GM18499 (cell line): ENCODE measurements at regions not wholly inside any gene's neighbourhood (a gene's known extent, or its start where the extent isn't known, plus 50 kb on each side); places are given as distances from the start of the nearest gene placed in this dataset.
A peak's percentile ranks its signal among the peaks of the same experiment; 100 is the strongest.
"Not testable (repeated sequence)": the region's sequence is repeated elsewhere in the genome, so short reads cannot be mapped to it uniquely, and the experiment has no call there.

Source experiments
- ATAC-seq: cut with Tn5 transposase; IDR thresholded peaks from one replicate; pipeline ENCODE4 v1.9.1; 2021; ENCODE audit warnings: moderate number of reproducible peaks; ENCODE audit not compliant: insufficient read depth, unreplicated experiment

DNA sequence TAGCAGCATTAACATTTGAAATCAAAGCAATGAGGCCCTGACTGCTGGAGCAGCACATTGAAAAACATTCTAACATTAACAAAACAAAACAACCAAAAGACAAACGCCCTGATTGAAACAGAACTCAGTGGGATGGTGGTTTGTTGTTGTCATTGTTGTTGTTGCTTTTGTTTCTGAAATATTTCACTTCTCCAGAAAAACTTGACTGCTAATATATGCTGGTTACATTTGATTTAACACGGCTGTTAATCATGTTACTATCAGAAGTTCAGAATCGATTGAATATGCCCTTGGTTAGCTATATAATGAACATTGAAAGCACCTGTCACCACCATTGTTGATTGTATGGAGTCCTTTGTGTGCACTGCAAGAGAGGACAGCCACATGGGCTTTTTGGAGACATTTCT is 790.4 kb upstream of the GALNTL6 start:
- no peak for ATAC-seq

DNA sequence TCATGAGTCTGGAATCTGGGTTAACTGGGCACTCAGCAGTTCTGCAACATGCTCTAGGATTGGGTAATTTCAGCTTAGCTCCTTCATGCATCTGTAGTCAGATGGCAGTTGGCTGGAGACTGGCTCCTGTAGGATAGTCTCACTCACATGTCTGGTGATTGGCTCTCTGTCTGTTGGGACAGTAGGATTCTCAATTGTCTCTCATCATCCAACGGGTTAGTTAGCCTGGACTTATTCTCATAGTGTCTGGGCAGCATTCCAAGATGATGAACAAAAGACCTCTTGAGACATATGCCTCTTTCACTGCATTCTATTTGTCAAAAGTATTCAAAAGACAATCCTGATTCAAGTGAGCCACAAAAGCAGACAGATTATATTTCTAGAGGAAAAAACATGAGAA is 795.6 kb upstream of the GALNTL6 start:
- no peak for ATAC-seq

DNA sequence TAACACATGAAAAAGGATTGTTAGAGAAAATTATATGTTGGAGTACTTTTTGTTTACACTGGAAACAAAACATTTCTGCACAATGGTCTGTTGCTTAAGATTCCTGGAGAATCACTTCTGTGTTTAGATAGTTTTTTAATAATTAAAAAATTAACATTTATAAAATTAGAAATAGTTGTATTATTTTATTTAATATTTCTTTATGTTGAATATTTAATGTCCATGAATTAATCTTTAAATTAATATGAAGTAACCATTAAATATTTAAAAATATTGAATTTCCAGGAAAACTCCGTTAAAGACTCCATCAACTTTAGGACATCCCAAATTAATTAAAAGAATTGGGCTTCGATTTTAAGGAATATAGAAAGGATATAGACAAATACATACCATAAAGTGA is 797.1 kb upstream of the GALNTL6 start:
- ATAC-seq, result no peak

DNA sequence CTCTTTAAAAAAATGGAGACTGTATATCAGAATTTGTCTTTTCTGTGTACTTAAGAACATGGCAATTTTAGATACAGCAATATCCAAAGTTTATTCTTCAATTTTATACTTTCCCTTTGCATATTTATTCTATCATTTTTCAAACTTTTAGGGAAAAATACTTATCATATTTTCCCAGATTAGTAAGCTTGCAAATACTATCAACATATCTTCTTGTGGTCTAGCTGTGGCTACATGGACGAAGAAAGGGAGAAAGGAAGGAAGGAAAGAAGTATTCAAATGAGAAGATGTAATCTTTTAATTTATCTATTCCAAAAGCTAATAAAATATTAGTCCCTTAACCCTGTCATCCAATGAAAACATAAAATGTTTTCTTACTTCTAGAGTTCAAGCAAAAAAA is 797.8 kb upstream of the GALNTL6 start:
- ATAC-seq, result no peak

DNA sequence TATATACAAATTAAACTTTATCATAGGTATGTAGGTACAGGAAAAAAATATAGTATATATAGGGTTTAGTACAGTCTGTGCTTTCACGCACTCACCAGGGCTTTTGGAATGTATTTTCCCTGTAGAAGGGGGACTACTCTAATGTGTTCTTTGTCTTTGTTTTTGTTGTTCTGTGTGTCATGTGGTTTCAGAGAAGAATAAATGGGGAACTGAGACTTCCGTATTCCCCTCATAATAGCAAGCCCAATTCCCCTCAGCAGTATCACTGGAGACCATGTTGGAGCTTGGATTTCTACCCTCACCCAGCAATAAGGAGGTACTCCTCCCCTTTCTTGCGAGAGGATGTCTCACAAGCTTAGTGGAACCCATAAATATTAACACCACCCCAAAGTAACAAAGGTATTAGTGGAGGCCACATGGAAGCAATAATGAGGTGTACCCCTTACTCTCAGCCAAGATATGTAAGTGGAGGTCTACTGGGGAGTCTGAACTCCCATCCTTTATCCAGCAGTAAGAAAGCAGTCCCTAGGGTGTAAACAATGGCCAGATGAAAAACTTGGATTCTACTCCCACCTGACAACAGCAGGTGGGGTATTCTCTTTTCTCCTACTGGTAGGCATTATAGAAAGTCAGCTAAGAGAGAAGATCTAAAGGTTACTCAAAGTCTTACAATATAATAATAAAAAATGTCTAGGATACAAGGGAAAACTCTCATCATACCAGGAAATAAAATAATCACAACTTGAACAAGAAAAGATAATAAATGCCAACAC is 805.4 kb upstream of the GALNTL6 start:
- no peak for ATAC-seq

DNA sequence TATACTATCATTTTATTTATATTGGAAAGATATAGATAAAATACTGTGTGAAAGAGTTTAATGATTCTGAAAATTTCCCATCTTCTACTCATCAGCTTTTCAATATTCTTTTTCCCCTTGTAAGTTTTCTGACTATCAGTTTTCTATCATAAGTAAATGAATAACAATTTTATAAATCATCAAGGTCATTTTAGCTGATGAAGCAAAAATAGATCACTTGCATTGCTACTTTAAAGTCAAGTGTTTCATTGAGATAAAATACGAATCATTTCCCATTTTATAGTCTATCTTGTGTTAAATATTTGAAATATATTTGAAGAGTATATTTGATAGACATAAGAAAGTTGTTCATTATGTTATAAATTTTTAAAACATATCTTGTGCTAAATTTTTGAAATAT is 811.0 kb upstream of the GALNTL6 start:
- no peak for ATAC-seq

DNA sequence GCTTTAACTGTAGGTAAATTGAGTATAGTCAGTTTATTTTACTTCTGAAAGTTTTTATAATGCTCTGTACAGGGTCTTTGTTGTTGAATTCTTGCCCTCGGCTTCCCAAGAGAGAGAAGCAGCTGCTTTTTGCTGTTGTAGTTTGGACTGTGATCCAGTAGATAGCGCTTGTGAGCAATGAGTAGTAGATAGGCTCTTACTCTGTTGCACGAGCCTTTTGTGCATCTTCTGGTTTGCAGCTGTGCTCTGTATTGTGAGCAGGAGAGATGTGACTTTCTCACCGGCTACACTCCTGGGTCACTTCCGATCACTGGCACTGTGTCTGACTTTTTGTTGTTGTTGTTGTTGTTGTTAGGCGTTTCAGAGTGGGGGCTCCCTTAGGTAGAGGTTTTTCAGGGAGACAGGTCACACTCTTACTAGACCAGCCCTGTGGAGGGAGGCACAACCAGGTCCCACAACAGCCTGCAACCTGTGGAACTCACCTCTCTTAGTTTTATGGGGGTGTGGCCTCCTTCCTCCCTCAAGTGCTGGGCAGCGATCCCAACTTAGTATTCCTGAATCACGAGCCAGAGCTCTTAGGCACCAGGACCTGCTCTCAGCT is 822.1 kb upstream of the GALNTL6 start:
- ATAC-seq, result peak; percentile 87

DNA sequence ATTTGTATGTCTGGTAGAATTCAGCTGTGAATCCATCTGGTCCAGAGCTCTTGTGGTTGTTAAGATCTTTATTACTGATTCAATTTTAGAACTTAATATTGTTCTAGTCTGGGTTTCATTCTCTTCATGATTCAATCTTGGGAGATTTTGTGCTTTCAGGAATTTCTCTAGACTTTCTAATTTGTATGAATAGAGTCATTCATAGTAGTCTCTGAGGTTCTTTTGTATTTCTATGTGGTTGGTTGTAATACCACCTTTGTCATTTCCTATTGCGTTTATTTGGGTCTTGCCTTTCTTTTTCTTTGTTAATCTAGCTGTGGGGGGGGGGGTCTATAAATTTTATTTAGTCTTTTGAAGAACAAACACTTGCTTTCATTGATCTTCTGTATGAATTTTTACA is 824.8 kb upstream of the GALNTL6 start:
- no peak for ATAC-seq

DNA sequence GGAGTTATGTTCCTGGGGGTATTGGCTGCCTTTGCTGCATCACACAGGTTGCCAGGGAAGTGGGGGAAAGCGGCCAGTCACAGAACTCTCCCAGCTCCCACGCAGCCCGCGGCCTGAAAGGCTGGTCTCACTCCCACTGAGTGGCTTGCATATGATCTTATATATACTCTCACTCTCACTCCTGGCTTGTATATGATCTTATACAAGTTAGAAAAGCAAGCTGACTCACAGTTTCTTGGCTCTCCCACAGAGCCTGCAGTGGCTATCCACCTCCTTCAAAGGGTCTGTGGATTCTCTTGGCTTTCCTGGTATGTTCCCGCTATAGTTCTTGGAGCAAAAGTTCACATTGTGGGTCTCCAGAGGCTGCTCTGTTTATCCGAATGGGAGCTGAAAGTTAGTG is 833.5 kb upstream of the GALNTL6 start:
- ATAC-seq, result no peak

DNA sequence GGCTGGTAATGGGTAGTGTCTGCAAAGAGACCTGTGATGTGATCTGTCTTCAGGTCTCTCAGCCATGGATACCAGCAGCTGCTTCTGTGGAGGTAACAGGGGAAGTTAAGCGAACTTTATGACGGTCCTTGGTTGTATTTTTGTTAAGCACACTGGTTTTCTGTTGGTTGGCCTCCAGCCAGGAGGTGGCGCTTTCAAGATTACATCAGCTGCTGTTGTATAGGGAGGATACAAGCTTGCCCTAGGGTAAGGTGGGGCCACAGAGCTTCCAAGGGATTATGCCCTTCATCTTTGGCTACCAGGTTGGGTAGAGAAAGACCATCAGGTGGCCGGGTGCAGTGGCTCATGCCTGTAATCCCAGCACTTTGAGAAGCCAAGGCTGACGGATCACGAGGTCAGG is 834.2 kb upstream of the GALNTL6 start:
- ATAC-seq, result no peak

DNA sequence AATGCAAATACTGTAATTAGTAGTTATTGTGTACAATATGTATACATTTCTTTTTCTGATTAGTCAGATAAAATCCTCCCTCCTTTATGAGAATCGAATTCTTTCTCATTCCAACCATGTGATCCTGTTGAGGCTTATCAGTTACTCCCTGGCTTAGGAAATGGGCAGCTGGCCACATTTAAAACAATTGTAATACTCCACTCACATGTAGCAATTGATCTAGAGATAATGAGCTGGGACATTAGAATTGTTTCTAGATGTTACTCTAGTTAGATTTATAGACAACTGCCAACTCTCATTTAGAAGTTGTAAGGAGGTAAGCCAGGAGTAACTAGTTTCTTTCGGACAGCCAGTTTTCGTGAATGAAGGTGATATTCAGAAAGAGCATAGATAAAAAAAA is 859.3 kb upstream of the AADAT start:
- ATAC-seq, result no peak

DNA sequence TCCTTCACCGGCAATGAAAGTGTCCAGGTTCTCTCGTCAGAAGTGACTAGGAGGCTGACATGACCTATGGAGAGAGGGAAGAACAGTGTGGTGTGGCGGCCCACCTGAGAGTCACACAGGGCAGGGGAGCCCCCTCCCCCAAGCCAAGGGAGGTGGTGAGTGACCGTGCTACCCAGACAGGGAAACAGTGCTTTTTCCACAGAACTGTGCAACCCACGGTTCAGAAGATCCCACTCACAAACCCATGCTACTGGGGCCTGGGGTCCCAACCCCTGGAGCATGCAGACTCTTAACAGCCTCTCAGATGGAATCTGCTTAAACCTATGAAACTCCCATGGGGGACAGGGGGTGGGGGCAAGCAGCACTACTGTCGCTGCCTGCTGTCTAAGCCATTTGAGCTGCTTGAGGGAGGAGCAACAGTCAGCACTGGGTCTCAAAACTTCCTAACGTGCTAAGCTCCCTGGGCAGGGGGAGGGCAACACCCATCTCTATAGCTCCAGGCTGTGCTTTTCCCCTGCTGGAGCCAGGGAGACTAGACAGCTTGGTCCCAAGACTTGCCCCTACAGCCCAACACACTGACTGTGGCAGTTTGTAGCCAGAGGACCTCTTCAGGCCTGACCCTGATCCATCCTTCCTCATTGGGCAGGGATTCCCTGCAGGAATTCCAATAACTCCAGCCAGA is 850.4 kb upstream of the AADAT start:
- no peak for ATAC-seq

DNA sequence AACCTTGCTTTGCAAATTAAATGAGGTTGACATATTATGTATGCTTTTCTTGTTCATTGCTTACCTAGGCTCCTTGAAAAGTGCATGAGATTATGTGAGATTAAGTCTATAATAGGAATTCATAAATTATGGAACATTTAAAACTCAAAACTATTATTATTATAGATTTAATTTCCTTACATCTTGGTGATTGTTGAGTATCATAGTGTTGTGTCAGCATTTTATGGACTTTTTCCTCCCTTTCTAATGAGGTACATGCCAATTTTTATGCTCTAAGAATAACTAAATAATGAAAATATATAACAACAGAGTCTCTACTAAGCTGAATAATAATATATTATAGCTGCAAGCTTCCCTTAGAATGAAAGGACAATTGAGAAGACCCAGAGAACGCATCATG is 848.8 kb upstream of the AADAT start:
- ATAC-seq, result no peak

DNA sequence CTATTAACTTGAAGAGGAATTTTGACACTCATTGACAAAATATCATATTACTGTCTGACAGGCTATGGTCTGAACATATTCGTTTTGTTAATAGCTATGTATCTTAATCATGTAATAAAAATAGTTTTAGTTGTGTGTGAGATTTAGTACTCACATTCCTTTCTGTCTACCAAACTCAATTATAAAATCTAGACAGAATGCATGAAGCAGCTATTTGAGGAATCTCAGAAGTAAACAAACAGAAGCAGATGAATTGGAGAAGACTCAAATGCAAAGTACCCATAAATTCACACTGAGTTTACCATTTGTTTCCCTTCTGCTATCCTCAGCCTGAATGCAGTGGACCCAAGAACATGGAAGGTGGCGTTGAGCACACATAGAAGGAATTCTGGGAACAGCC is 841.6 kb upstream of the AADAT start:
- ATAC-seq, result no peak

DNA sequence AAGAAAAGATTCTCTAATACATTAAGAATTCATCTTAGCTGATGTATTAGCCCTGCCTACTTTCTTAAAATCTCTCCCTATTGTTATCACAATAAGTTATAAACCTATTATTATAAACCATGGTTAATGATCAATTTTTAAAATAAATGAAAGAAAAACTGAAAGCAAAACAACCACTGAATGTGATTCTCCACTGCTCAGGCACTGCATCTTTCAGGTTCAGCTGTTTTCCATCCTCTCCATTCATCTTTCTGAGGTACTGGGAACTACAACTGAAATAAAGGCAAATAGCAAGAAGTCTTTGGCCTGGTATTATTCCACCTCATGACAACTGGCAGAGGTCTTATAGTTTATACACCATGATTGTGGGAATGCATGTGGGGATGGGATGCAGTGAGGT is 798.9 kb upstream of the AADAT start:
- ATAC-seq, result no peak

DNA sequence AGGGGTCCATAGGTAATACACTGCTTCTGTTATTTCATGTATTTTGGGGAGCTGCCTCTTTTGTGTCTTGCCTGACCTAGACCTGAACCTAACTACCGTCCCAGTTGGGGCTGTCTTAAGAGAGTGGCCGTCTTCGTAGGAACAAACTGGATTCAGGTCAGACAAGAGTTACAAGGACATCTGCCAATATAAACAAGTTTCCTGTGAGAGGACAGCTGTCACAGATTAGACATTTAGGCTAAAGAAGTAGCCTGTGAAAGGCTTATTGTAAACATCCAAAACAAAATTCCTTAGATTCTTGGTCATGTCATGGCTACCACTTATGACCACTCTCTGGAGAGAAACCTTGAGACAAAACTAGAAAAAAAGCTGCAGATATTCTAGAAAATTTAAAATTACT is 797.6 kb upstream of the AADAT start:
- no peak for ATAC-seq

DNA sequence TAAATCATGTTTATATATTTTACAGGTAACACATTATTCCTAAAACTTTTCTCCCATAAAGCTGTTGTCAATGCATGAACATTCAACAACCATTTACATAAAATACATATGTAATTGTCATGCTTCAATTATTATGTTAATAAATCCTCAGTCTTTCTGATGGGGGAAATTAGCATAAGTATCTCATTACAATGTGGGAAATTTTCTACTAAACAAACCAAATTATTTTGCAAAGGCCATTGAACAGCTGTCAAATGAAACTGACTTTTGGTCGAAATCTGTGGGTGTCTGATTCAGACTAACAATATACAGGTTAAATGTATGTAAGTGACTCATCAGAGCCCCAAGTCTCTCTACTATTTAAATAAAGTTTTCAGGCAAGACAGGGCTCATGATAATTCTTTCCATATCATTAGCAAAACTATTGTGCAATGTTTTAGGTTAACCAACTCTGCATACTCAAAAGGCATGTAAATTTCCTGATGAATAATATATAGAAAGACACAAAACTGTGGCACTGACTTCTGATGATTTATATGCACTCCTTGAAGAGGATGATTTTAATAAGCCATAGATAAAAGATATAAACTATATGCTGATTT is 795.3 kb upstream of the AADAT start:
- ATAC-seq, result no peak

DNA sequence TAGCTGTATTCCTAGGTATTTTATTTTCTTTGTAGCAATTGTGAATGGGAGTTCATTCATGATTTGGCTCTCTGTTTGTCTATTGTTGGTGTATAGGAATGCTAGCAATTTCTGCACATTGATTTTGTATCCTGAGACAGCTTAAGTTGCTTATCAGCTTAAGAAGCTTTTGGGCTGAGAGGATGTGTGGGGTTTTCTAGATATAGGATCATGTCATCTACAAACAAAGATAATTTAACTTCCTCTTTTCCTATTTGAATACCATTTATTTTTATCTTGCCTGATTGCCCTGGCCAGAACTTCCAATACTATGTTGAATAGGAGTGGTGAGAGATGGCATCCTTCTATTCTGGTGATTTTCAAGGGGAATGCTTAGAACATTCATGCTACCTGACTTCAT is 791.9 kb upstream of the AADAT start:
- not testable (repeated sequence) for ATAC-seq

DNA sequence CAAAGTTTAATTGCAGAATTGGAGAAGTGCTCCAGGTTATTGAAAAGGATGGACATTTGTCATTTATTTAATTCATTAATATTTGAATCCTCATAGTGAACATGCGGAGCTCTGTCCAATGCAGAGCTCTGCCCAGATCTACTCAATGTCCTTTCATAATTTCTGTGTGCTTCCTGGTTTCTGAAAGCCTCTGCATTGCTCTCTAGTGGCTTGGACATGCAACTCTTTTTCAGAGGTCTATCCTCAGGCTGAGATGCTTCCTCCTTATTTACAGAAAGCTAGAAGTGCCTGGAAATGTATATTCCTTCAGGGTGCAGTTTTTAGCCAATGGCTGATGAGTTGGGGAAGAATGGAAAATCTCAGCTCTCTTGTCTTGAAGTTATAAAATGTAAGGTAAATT is 786.1 kb upstream of the AADAT start:
- ATAC-seq, result no peak

DNA sequence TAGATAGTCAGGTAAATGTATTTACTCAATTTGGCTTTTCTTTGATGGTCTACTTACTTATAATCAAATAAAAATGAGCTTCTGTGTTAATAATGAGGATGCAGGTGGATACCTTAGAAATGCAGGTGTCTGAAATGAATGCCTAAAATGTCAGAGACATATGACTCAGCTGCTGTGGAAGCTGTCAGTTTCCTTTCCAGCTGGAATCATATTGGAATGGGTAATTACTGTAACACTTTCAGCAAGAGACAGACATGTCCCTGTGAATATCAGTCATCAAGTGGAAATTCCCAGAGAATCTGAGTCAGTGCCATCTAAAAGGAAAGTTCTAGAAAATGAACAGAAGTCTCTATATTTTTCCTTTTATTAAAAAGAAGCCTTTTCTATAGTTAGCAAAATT is 783.0 kb upstream of the AADAT start:
- no peak for ATAC-seq

DNA sequence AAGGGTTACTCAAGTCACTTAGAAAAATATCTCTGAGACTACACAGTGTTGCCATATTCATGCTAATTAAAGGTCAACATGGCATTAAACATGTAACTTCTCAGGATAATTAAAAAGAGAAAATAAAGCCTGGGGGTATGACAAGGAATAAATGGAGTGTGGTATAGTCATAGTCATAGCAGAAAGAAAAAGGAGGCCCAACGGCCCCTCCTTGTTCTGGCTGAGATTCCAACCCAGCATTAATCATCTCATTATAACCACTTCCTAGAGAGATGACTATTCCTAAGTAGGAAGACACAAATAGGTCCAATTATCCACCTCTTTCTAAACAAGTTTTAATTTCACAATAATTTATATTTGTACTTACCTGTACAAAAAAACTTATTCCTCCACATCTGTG is 778.4 kb upstream of the AADAT start:
- ATAC-seq, result no peak
